ENCODE measurements at regions not wholly inside any gene's neighbourhood (a gene's known extent, or its start where the extent isn't known, plus 50 kb on each side); places are given as distances from the start of the nearest gene placed in this dataset.
"Not testable (repeated sequence)": the region's sequence is repeated elsewhere in the genome, so short reads cannot be mapped to it uniquely, and the experiment has no call there.

DNA sequence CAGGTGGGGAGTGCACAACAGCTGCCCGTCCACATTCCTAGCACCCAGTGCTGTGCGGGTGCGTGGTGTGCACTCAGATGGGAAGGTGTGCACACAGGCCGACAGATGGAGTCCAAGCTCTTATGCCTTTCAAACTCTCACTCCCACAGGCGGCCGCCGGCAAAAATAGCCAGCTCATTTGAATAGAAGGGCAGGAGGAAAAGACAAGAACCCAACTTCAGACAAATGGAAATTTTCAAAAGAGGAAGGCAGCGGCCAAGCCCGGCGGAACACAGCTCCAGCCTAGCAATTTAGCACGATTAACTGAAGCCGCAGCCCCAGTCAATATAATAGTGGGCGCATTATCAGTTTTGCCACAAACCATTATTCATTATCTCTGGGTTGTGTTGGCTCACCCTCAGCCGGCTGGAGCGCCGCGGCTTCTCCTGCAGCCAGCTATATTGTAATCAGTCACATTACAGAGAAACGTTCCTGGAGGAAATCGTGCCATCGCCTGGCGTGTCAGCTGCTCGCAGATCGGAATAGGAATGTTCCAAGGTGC is 103.9 kb upstream of the SEC14L1 start:
- DNase-seq (ENCODE audit: low read depth in 3 of 3, low spot score in 2 of 3): peak; percentile 12 to 29 (median 19)

DNA sequence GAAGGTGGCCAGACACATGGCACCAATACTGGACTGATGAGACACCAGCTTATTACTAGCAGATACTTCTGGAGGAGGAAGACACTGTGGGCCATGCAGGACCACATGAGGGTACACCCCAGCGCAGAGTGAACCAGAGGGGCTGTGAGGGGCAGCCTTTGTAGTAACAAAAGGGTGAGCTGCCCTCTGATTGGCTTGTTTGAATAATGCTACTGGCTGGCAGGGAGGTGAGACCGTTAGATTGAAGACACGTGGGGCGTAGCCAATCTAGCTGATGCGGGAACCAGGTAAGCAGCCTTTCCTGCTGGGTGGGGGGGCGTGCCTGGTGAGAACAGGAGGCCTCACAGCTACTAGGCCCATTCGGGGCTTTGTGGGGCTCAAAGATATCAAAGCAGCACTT is 102.8 kb upstream of the SEC14L1 start:
- no peak for DNase-seq (ENCODE audit: low read depth in 3 of 3, low spot score in 2 of 3)

- no peak for DNase-seq (ENCODE audit: low read depth in 3 of 3, low spot score in 2 of 3)
Measured at GRCh38 chr17:77038884-77039555, 101.7 kb upstream of the SEC14L1 start.

- DNase-seq (ENCODE audit: low read depth in 3 of 3, low spot score in 2 of 3): no peak
Measured at GRCh38 chr17:77042476-77043231, 98.1 kb upstream of the SEC14L1 start.

- DNase-seq (ENCODE audit: low read depth in 3 of 3, low spot score in 2 of 3): no peak
Measured at GRCh38 chr17:77045441-77046041, 95.2 kb upstream of the SEC14L1 start.

- DNase-seq (ENCODE audit: low read depth in 3 of 3, low spot score in 2 of 3): no peak
Measured at GRCh38 chr17:77049440-77049839, 91.3 kb upstream of the SEC14L1 start.

- not testable (repeated sequence) for DNase-seq (ENCODE audit: low read depth in 3 of 3, low spot score in 2 of 3)
Measured at GRCh38 chr17:77050901-77051300, 89.9 kb upstream of the SEC14L1 start.

- no peak for DNase-seq (ENCODE audit: low read depth in 3 of 3, low spot score in 2 of 3)
Measured at GRCh38 chr17:77054936-77055335, 85.8 kb upstream of the SEC14L1 start.

GRCh38 chr17:77055453-77055852 is 85.3 kb upstream of the SEC14L1 start:
- DNase-seq (ENCODE audit: low read depth in 3 of 3, low spot score in 2 of 3): no peak

- no peak for DNase-seq (ENCODE audit: low read depth in 3 of 3, low spot score in 2 of 3)
Measured at GRCh38 chr17:77058016-77058415, 82.8 kb upstream of the SEC14L1 start.

DNA sequence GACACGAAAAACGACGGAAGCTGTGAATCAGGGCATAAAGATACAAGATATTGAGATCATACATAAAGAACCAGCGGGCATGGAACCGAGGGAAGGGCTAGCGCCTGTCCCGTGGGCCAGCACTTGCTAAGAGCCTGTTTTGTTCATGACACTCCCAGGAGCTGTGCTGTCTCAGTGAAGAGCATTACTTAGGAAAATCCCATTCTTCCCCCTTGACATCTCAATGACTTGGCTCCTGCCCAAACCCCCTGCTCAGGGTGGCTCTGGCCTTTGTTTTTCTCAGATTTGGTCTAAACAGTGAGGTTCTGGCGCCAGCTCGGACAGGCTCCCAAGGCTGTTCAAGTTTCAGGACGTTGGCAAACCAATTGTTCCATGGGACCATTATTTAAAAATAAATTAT is 79.1 kb upstream of the SEC14L1 start:
- DNase-seq (ENCODE audit: low read depth in 3 of 3, low spot score in 2 of 3): no peak

DNA sequence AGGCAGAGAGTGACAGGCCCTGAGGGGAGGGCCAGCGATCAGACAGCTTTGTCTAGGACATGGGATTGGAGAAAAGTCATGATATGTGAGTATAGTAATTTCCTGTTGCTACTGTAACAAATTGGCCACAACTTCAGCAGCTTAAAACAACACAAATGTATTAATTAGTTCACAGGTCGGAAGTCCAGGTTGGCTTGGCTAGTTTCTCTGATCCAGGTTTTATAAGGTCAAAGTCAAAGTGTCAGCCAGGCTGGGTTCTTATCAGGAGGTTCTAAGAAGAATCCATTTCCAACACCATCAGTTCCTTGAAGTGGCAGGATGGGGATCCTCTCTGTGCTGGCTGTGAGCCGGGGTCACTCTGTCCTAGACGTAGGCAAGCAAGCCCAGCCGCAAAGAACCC is 76.2 kb upstream of the SEC14L1 start:
- no peak for DNase-seq (ENCODE audit: low read depth in 3 of 3, low spot score in 2 of 3)

- DNase-seq (ENCODE audit: low read depth in 3 of 3, low spot score in 2 of 3): no peak
Measured at GRCh38 chr17:77066165-77066564, 74.6 kb upstream of the SEC14L1 start.

DNA sequence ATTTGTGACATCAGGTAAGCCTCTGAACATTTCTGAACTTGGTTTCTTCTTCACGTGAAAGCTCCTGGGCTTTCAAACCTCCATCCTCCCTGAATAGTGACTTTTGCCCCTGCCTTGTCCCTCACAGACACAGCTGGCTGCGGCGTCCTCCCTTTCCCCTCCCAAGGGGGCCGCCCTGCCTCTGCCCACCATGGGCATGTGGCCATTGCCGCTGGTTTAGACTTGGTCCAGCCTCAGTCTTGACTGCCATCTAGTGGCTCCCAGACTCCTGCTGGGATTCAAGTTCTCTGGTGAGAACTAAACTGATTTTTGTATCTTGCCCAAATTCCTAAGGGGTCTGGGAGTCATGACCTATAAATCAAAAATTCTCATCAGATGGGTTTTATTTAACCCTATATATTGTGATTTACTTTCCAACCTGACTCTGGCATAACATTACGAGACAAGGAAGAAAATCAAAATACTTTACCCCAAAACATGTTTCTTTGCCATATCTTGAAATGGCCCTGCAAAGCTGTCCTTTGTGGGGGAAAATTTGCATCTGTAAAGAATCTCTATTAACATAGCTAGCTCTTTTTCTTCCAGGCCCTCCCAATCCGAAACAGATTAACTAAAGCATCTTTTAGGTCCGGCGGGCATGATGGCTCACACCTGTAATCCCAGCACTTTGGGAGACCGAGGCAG is 73.9 kb upstream of the SEC14L1 start:
- not testable (repeated sequence) for DNase-seq (ENCODE audit: low read depth in 3 of 3, low spot score in 2 of 3)

GRCh38 chr17:77068915-77069314 is 71.9 kb upstream of the SEC14L1 start:
- no peak for DNase-seq (ENCODE audit: low read depth in 3 of 3, low spot score in 2 of 3)

GRCh38 chr17:77070888-77071279 is 69.9 kb upstream of the SEC14L1 start:
- DNase-seq (ENCODE audit: low read depth in 3 of 3, low spot score in 2 of 3): no peak

- DNase-seq (ENCODE audit: low read depth in 3 of 3, low spot score in 2 of 3): no peak
Measured at GRCh38 chr17:77071925-77072490, 68.8 kb upstream of the SEC14L1 start.

DNA sequence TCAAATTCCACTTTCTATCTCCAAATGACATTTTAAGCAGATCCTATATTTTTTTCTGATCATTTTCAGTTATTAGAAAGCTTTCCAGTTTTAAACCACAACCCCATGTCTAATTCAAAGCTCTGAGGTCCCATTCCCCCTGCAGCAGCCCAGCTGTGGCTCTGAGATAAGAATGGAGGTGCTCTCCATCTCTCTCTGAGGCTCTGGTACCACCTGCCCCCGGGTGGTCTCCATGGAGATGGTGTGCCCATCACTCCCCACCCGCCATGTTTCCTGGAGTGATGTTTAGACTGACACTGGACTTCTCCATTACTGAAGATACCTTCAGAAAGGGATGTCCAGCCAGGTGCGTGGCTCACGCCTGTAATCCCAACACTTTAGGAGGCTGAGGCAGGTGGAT is 68.1 kb upstream of the SEC14L1 start:
- no peak for DNase-seq (ENCODE audit: low read depth in 3 of 3, low spot score in 2 of 3)

GRCh38 chr17:77074681-77075080 is 66.1 kb upstream of the SEC14L1 start:
- DNase-seq (ENCODE audit: low read depth in 3 of 3, low spot score in 2 of 3): no peak

DNA sequence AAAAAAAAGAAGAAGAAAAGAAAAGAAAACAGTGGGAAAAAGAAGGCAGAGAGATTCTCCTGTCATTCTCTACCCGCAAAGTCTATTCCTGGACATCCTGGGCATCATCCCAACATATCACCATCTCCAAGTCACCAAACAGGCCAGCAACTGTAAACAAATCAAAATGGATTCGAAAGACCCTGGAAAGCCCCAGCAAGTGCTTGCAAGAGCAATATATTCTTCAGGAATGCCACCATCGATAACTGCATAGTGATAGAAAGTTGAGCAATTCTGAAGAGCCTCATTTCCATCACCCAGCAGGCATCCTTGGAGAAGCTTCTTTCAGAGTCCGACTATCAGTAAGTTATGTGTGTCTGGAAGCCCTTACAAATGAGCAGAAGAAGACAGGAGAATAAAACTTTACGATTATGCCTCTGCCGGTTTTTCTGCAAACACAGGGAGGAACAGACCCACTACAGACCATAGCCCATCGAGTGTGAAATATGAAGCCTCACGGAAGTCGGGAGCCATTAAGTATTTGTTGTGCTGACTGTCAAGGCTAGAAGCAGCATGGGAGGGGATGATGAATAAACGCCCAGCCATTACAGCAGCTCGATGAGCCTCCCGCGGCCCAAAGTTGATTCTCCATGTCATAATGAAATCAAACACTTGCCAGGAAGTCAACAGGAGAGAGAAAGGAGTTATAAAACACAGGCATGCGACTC is 64.5 kb upstream of the SEC14L1 start:
- no peak for DNase-seq (ENCODE audit: low read depth in 3 of 3, low spot score in 2 of 3)

Measured in right renal cortex interstitium (tissue), 3 donors.